GM21360 (cell line): ENCODE measurements at regions not wholly inside any gene's neighbourhood (a gene's known extent, or its start where the extent isn't known, plus 50 kb on each side); places are given as distances from the start of the nearest gene placed in this dataset.
"Not testable (repeated sequence)": the region's sequence is repeated elsewhere in the genome, so short reads cannot be mapped to it uniquely, and the experiment has no call there.

ENCODE experiments used
- ATAC-seq: cut with Tn5 transposase; IDR thresholded peaks from one replicate; pipeline ENCODE4 v1.9.1; 2021; ENCODE audit warnings: mild to moderate bottlenecking, moderate library complexity; ENCODE audit not compliant: unreplicated experiment

DNA sequence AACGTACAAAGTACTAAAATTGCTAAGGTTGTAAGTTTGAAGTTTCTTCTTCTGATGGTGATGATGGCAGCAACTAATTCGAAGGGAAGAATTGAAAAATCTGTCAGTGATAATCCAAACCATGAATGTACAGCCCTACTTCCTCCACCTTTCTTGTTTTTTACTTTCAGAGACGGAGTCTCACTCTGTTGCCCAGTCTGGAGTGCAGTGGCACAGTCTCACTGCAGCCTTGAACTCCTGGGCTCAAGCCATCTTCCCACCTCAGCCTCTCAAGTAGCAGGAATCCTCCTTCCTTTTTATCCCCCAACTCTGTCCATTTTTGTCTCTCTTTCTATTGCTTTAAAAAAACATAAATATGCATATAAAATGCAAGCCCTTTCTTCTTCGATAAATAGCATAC, 112.3 kb upstream of the SOX21 start:
- no peak for ATAC-seq

DNA sequence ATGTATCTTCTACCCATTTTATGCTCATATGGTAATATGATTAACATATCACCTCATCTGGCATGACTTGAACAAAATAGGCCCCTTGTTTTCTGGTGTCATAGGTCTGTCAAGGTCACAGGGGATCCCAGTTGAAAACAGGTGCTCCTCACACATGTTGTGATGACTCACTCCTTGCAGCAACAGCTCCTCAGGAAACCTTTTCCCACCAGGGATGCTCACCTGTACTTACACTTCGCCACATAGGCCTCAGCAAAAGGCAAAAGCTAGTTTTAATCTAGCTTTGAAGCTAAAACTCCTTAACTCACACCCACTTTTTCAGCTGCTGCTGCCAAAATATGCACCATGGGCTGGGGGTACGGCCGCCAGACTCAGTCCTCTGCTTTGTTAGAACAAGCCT, 110.0 kb upstream of the SOX21 start:
- ATAC-seq = no peak

DNA sequence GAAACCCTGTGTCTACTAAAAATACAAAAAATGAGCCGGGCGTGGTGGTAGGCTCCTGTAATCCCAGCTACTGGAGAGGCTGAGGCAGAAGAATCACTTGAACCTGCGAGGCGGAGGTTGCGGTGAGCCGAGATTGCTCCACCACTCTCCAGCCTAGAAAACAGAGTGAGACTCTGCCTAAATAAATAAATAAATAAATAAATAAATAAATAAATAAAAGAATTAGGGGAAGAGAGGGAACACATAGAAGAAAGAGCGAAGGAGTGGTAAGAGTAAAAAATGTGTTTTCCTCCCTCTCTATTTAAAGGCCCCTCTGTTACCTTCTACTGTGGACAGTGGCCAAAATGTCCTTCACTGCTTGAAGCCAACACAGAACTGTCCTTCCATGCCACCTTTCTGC, 103.9 kb upstream of the SOX21 start:
- no peak for ATAC-seq

DNA sequence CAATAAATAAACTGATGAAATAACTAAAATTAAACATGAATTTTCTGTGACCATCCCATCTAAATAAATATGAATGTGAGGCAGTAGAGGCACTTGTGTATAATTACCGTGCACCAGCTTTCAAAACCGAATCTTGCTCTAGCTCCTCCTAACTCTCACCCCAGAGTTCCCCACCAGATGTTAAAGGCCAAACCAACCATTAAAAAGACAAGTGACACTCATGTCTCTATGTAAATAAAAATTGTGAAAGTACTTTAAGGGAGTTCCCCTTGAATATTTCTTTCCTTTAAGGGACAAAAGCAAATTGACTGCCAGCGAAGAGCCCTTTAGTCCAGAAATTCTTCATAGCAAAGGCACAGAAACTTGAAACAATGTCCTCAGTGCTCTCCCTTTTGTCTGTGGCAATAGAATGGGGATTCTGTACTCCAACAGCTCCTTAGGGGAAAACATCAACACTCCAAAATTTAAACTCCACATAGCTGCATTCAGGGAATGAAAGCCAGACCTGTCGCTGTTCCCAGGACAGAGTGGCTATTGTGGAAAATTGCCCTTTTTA, 101.7 kb upstream of the SOX21 start:
- ATAC-seq = no peak

DNA sequence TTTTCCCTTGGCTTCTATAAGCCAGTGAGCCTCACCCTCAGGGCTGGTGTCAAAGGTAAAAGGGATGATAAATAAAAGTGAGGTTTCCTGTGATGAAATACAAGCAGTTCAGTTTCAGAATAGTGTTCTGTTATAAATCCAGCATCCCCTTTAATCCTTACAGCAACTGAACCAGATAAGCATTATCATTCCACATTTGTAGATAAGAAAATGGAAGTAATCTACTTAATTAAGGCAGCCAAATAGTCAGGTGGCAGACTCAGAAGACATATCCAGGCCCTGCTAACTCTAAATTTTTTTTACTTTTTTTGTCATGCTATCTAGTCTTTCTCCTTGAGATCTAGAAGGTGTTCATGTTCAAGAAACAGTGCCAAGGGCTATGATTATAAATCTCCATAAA, 99.4 kb upstream of the SOX21 start:
- no peak for ATAC-seq

DNA sequence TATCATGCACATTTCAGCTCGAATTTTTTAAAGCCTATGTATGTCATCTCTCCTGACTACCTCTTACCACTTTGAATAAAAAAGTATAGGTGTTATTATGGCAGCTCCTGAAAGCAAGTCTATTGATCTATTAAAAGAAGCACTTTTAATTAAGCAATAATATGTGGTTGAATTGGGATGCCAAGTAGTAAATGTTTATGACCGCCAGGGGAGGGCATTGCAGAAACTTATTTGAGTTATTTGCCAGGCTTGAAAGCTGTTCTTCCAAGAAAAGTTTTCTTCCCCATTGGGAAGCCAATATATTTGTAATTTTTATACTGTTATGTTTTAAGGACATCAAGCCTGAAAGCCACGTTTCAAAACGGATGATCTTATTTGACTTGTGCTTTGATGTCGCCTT, 88.1 kb upstream of the SOX21 start:
- ATAC-seq = no peak

DNA sequence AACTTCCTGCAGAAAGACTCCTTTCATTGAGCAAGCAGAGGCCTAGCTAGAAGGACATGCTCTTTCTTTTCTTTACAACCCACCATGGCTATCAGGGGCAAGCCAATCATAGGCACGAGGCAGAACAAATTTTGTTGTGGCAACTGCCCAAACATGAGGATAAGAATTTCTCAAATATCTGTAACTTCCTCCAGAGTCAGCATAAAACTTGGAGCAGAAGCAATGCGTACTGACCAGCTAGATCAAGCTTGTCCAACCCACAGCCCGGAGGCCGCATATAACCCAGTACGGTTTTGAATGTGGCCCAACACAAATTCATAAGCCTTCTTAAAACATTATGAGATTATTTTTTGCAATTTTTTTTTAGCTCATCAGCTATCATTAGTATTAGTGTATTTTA, 87.0 kb upstream of the SOX21 start:
- ATAC-seq = no peak

DNA sequence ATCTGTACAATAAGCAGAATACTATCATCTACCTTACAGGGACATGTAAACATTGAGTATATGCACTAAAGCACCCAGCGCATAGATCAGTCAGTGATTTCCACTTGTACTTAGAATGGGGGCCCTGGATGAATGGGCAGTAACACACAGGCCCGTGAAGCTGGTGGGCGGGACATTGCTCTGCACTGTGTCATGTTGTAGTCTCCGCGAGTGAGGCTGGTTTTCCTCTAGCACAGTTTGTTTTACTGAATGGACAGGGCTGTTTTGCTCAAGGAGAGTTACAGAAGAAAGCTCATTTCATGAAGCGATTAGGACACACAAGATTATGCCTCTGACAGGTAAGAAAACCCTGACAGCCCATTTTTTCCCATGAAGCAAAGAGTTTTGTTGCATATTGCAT, 86.4 kb upstream of the SOX21 start:
- no peak for ATAC-seq

DNA sequence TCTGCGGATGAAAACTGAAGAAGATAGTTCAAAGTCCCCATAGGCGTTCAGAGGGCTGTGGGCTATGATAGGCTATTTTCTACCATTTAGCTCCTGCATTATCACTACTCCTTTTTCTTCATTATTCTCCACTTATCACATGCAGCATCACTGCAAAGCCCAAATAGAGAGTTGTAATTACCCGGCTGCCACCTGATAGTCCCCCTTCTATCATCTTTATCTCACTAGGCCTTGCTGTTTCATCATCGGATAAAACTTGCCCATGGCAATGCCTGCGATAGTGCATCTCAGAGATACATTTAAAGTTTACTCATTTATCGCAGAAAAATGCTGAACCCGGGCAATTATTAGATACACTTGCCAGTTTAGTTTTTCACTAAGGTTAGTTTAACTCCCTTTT, 82.9 kb upstream of the SOX21 start:
- no peak for ATAC-seq

DNA sequence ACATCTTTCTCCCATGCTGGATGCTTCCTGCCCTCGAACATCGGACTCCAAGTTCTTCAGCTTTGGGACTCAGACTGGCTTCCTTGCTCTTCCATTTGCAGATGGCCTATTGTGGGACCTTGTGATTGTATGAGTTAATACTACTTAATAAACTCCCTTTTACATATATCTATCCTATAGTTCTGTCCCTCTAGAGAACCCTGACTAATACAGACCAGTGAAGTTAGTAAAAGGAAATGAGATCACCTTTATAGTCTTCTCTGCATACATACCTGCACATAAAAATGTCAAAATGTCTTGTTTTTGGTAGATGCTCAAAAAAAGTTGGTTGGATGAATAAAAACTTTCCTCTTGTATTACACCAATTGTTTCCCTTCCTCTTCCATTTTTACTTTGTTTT, 73.9 kb upstream of the SOX21 start:
- ATAC-seq = not testable (repeated sequence)

DNA sequence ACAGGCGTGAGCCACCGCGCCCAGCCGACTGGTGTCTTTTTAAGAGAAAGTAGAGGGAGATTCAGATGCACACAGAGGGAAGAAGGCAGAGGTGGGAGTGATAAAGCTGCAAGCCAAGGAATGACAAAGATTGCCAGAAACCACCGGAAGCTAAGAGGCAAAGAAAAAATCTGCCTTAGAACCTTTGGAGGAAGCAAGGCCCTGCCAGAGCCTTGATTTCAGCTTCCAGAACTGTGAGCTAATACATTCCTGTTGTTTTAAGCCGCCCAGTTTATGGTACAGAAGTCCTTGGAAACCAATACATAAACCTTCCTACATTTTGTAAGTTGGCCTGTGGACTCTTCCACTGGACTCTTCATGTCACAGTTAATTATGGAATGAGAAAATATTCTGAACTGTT, 71.7 kb upstream of the SOX21 start:
- ATAC-seq = no peak

DNA sequence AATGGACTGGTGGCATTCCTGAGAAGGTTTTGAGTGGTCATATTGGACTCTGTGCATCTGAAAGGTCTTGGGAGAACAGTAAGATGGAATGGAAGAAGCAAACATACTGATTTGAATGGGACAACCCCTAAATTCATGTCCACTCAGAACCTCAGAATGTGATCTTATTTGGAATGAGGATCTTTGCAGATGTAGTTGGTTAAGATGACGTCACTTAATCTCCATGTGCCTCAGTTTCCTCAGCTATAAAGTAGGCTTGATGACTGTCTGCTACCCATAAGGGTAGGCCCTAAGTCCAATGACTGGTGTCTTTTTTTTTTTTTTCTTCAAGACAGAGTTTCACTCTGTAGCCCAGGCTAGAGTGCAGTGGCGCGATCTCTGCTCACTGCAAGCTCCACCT, 71.1 kb upstream of the SOX21 start:
- no peak for ATAC-seq

DNA sequence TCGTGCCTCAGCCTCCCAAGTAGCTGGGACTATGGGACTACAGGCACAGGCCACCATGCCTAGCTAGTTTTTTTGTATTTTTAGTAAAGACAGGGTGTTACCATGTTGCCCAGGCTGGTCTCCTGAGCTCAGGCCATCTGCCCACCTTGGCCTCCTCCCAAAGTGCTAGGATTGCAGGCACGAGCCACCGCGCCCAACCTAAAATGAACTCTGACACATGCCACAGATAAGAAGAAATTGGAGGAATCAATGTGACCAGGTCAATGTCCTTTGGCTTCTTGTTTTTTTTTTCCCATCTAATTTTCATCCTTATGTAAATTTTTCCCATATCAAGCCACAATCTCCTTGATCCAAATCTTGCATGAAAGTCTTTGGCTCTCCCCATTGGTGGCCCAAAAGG, 68.1 kb upstream of the SOX21 start:
- no peak for ATAC-seq

DNA sequence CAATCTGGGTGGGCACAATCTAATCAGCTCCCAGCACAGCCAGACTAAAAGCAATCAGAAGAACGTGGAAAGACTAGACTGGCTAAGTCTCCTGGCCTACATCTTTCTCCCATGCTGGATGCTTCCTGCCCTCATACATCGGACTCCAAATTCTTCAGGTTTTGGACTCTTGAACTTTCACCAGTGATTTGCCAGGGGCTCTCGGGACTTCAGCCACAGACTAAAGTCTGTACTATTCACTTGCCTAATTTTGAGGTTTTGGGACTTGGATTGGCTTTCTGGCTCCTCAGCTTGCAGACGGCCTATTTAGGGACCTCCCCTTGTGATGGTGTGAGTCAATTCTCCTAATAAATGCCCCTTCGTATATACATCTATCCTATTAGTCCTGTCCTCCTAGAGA, 66.6 kb upstream of the SOX21 start:
- ATAC-seq = no peak

DNA sequence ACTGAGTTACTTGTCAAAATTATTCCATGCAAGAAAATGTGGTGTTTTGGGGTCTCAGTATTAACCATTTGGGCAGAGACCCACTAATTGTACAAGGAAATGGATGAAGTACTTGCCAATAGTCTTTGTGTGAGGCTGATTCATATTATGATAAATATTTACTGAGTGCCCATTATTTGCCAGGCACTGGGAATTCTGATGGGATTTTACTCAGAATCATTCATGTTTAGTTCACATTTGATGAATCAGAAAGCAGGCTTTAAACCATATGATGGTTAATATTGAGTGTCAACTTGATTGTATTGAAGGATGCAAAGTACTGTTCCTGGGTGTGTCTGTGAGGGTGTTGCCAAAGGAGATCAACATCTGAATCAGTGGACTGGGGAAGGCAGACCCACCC, 66.2 kb upstream of the SOX21 start:
- no peak for ATAC-seq

DNA sequence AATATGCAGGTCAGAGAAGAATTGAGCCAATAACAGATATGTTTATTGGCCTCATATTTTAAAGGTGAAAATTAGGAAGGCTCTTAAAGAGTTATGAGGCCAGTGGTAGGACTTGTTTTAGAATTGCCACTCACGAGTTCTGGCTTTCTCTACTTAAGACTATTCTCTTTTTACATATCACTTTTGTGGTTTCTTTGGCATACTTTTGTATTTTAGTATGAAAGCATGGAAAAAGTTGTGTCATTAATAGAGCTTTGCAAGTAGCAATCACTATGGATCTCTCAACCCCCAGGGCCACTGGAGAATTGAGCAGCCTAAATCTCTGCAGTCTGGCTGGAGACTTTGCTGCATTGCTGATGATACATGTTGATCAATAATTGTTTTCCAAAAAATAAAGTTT, 64.6 kb upstream of the SOX21 start:
- no peak for ATAC-seq

DNA sequence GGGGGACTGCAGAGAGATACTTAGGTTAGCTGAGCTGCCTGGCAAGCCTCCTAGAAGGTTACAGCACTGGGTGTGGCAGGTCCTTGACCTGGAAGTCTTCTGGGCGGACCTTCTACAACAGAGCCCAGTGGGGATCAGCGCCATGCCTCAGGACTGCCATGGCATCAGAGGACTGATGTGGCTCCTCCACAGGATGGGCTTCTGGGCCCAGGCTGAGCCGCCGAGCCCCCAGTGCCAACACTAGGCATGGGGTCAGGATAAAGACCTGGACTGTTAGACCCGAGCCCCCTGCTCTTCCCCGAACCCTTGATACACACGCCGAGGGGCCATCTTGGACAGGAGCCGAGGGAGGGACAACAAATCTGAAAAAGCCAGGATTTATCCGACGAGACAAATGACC, 64.0 kb upstream of the SOX21 start:
- ATAC-seq = no peak

DNA sequence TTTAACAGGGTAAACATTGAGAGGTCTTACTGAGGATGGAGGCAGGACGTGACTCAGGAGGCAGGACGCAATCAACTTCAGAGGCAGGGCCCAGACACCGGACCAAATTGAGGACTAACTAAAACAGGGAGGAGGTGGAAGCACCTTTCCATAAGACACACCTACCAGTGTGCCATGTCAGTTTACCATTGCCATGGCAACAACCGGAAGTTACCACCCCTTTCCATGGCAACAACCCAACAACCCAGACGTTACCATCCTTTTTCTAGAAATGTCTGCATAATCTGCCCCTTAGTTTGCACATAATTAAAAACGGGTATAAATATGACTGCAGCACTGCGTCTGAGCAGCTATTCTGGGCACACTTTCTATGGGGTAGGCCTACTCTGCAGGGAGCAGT, 53.5 kb upstream of the SOX21 start:
- ATAC-seq = no peak

DNA sequence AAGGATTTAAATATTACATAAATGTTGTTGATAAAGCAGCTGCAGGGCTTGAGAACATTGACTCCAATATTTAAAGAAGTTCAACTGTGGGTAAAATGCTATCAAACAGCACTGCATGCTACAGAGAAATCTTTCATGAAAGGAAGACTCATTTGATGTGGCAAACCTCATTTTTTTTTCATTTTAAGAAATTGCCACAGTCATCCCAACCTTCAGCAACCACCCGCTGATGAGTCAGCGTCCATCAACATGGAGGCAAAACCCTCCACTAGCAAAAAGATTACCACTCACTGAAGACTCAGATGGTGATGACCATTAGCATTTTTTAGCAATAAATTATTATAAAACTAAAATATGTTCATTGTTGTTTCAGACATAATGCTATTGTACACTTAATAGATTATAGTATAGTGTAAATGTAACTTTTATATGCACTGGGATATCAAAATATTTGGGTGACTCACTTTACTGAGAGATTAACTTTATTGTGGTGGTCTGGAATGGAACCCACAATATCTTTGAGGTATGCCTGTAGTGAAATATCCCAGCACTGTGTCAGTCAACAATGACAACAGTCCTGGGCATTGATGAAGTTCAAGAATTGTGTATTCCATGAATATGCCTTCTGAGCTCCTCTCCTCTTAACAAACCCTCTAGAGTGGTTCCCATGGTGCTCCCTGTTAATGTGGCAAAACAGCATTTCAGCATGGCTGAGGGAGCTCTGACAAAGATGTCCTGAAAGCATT, 52.4 kb upstream of the SOX21 start:
- no peak for ATAC-seq
